Stomach smooth muscle (tissue), 2 donors: ENCODE measurements at regions not wholly inside any gene's neighbourhood (a gene's known extent, or its start where the extent isn't known, plus 50 kb on each side); places are given as distances from the start of the nearest gene placed in this dataset.
"Not testable (repeated sequence)": the region's sequence is repeated elsewhere in the genome, so short reads cannot be mapped to it uniquely, and the experiment has no call there.

Experiments
- H3K27ac ChIP-seq: one replicate; pipeline ENCODE4 v1.7.0; 2013; ENCODE audit warnings: mild to moderate bottlenecking, low read length, inconsistent platforms
- H3K27me3 ChIP-seq, 2 donors: one replicate each; pipeline ENCODE4 v1.7.0; 2013; ENCODE audit warnings: low read length in 2 of 2; ENCODE audit not compliant: insufficient read depth in 2 of 2, control insufficient read depth in 1 of 2
- H3K36me3 ChIP-seq, 2 donors: one replicate each; pipeline ENCODE4 v1.7.0; 2013; ENCODE audit warnings: low read length in 2 of 2; ENCODE audit not compliant: control insufficient read depth in 2 of 2, insufficient read depth in 2 of 2
- H3K4me1 ChIP-seq: one replicate; pipeline ENCODE4 v1.7.0; 2013; ENCODE audit warnings: low read length; ENCODE audit not compliant: control insufficient read depth, insufficient read depth
- H3K4me3 ChIP-seq, 2 donors: one replicate each; pipeline ENCODE4 v1.7.0; 2013; ENCODE audit warnings: low read length in 2 of 2
- H3K9ac ChIP-seq, 2 donors: one replicate each; pipeline ENCODE4 v1.7.0; 2013; ENCODE audit warnings: low read length in 2 of 2, mild to moderate bottlenecking in 1 of 2
- H3K9me3 ChIP-seq, 2 donors: one replicate each; pipeline ENCODE4 v1.7.0; 2013; ENCODE audit warnings: low read length in 2 of 2; ENCODE audit not compliant: control insufficient read depth in 2 of 2
- donor health status: healthy.
- donor health status: Pancreatic carcinoma.

DNA sequence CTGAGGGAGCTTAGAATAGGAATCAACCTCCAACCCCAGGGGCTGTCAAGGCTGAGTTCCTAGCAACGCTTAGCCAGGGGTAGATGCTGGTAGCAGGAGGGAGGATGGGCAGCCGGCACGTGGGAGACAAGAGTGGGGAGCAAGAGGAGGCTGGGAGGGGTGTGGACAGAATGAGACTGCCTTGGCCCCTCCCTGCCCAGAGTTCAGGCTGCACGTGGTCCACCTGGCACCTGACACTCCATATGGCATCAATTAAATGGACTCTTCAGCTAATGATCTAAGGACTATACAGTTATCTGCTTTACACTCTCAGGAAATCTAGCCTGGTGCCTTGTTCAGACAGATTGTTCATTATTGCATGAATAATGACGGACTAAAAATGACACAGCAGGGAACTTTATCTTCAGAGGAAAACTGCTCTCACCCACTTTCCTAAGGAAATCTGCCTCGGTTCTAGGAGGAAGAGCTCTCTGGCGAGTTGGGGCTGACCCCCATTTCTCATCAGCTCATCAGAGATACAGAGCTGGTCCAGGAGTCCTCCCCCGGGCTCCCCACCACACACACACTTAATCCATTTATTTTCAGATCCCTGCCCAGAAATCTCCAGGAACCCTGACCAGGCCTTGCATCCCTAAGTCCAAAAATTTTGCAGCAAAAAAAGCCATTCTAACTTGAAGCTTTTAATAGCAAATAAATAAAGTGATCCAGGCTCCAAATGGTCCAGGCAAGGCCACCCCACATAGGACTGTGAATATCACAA is 102.1 kb upstream of the CDC42EP3 start:
- H3K9ac ChIP-seq = no peak overlapping the region
- peaks cover 54% of the 10 kb centered on the region for H3K4me1 ChIP-seq
- H3K4me3 ChIP-seq = no peak overlapping the region
- H3K36me3 ChIP-seq = no peaks in the 10 kb centered on the region
- no peaks in the 10 kb centered on the region for H3K27me3 ChIP-seq
- H3K27ac ChIP-seq = no peak overlapping the region
- no peaks in the 10 kb centered on the region for H3K9me3 ChIP-seq

DNA sequence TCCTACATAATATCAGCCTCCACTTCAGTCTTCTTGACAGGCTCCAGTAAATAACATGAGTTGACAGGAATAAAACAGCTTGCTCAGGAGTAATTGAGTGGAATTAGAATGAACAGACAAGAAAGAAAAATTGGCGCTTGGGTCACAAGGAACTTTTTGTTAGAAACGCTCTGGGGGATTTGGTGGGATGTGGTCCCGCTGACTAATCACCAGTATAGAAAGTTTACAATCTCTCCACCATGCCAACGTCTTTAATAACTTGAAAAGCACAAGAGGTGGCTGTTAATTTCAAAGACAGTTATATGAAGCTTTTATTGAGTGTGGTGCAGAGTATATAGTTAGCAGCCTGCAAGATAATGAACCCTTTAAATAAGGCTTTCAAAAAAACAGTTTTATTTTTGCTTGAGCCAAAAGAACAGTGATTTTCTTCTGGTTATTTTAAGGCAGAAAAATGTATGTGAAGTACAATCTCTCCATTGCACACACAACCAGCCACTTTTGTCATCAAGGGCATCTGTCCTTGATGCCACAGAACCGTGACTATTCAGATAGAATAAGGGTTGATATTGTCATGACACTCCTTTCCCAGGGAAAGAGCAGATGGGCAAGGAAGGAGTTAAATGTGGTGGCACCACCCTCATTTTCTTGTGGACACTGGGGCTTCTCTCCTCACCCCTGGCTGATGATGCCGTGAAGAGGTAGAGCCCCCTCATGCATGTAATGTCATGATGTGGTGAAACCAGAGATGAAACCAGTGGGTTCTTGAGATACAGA is 102.9 kb upstream of the CDC42EP3 start:
- not testable (repeated sequence) for H3K9ac ChIP-seq, H3K4me3 ChIP-seq, H3K9me3 ChIP-seq, H3K27me3 ChIP-seq, H3K36me3 ChIP-seq
- Histone ChIP-seq H3K4me1 (peaks cover 54% of the 10 kb centered on the region), H3K27ac (peak overlapping the region; percentile 85)

DNA sequence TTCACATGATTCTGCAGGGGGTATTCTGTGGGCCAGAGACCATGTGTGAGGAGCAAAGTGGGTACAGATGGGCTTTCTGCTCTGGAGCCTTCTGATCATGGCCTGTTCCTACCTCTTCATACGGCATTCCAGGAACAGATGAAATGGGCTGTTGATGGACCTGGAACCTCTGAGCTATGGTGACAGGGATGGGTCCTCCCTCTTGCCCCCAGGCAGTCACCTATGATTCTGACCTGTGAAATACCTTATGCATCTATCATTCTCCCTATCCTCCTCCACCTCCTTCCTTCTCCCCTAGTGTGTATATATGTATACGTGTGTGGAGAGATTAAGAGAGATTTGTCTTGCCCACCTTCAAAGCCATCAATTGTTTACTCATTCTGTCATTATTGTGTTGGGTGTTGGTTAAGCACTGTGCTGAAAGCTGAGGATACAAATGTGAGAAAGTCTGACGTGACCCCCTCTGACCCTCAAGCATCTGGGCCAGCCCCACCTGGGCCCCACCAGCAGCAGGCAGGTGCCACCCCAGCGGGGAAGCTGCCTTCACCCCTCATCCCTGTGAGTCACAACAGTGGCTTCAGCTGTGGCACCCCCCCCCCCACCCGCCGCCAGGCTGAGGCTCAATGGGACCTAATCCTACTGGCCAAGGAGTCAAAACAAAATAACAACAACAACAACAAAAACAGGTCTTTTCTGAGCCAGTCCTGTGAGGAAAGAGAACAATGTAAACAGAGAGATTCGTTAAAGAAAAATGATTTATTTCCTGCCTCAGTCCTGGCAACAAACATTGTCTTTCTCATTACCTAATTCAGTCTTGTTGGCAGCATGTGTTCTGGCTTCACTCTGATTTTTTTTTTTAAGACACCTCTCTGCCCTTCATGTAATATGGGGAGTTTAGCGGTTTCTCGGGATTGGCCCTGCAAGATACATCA is 103.8 kb upstream of the CDC42EP3 start:
- Histone ChIP-seq H3K27me3 (no peaks in the 10 kb centered on the region), H3K9me3 (no peaks in the 10 kb centered on the region), H3K27ac (peak overlapping the region; percentile 85), H3K4me3 (peak overlapping the region in 1 of 2 donors; percentile 22), H3K36me3 (no peaks in the 10 kb centered on the region), H3K4me1 (peaks cover 62% of the 10 kb centered on the region), H3K9ac (peak overlapping the region; percentile 8 to 29)

DNA sequence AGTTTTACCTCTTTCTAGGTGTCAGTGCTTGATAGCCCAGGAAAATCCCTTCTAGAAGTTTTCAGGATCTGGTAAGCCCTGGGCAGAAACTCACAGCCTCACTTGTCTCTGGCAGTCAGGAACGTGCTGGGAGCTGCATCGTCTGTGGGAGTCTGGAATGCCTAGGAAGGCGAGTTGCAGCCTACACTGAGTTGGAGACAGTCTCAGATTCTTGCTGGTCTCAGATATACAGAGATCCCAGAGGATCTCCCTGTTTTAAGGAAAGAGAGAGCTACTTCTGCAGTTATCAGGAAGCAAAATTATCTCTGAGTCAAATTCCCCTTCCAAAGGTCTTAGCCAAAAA is 104.4 kb upstream of the CDC42EP3 start:
- peaks cover 66% of the 10 kb centered on the region for H3K4me1 ChIP-seq
- H3K27me3 ChIP-seq = no peaks in the 10 kb centered on the region
- H3K36me3 ChIP-seq = no peaks in the 10 kb centered on the region
- peak overlapping the region; percentile 22 to 32 for H3K4me3 ChIP-seq
- peak overlapping the region; percentile 8 to 14 for H3K9ac ChIP-seq
- peak overlapping the region; percentile 85 for H3K27ac ChIP-seq
- H3K9me3 ChIP-seq = no peaks in the 10 kb centered on the region

DNA sequence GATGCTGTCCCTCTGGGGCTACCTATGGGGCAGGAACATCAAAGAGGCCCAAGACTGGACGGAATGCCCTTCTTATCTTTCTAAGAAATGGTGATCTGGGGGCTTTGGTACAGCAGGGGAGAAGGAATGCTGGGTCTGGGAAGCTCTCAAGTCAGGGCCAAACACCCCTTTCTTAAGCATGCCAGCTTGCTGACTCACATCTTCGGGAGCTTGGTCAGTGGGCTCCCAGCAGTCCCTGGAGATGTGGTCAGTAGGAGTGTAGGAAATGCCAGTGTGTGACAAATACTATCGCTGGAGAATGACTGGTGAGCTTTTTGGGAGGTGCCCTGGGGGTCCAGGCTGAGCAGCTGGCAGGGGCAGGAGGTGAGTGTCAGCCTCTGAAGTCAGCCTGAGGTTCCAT is 105.0 kb upstream of the CDC42EP3 start:
- Histone ChIP-seq H3K27ac (peak overlapping the region; percentile 85), H3K4me1 (peaks cover 64% of the 10 kb centered on the region), H3K36me3 (no peaks in the 10 kb centered on the region), H3K27me3 (no peaks in the 10 kb centered on the region), H3K9me3 (no peaks in the 10 kb centered on the region), H3K9ac (peak overlapping the region in 1 of 2 donors; percentile 23), H3K4me3 (peak overlapping the region; percentile 8 to 32)

DNA sequence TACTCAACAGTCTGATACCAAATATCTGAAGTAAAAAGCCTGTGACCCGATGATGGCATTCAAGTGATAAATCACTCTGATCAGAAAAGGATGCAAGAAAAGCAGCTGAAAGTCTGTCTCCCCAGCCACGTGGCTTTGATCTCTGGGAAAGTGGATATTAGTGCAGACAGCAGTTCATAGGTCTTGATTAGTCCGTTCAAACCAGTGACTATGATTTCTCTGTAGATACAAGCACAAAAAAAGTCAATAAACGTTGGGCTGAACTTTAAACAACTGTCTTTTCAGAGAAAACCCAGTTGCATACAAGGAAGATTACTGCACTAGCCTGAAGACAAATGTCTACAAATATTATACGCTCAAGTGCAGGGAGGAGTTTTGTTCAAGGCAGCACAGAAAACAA is 107.7 kb upstream of the CDC42EP3 start:
- H3K9ac ChIP-seq = no peak overlapping the region
- peak overlapping the region; percentile 85 for H3K27ac ChIP-seq
- H3K36me3 ChIP-seq = no peaks in the 10 kb centered on the region
- no peaks in the 10 kb centered on the region for H3K9me3 ChIP-seq
- H3K4me1 ChIP-seq = peaks cover 67% of the 10 kb centered on the region
- no peaks in the 10 kb centered on the region for H3K27me3 ChIP-seq
- H3K4me3 ChIP-seq = no peak overlapping the region

DNA sequence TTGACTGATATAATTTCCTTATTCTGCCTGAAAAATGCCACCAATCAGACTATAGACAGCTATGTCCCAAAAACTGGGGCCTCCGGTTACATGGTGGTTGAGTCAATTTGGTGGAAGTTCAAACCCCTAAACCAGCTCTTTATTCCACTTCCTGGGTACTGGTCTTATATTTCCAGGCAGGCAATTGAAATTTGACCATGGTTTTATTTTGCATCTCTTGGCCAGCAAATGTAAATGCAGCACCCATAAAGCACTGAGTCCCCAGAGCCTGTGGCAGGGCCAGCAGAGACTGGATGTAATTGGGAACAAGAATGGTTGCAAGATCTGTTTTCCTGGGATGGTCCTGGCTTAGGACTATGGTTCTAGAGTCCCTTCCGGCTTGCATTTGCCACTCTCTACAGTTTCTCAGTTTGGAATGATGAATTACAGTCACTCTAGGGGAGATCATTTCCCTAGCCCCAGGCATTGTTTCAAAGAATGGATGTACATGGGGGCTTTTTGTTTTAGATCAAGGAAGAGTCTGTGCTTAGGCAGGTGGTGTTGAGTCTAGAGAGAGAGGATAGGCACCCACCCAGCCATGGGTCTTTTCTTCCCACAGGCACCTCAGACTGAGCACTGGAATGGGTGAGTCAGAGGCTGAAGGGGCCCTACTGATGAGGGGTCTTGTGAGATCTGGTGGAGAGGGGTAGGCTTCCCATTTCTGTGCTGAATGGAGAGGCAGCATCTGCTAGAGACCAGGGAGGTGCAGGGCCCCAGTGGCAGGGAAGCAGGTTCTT is 108.4 kb upstream of the CDC42EP3 start:
- H3K4me1 ChIP-seq = peaks cover 63% of the 10 kb centered on the region
- H3K27ac ChIP-seq = peak overlapping the region; percentile 85
- H3K9ac ChIP-seq = no peak overlapping the region
- H3K36me3 ChIP-seq = no peaks in the 10 kb centered on the region
- H3K9me3 ChIP-seq = no peaks in the 10 kb centered on the region
- H3K27me3 ChIP-seq = no peaks in the 10 kb centered on the region
- H3K4me3 ChIP-seq = no peak overlapping the region

DNA sequence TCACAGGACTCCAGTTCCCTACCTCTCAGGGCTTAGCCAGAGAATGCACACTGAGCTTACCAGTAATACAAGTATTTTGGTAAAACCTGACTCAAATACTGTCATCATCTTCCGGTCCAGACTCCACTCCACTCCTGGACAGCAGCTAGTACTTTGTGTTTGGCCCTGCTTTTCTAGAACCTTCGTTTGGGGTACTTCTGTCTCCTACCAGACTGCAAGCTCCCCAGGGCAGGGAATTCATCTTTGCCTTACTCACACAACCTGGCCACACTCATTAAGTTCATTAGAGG is 108.9 kb upstream of the CDC42EP3 start:
- no peaks in the 10 kb centered on the region for H3K27me3 ChIP-seq
- no peaks in the 10 kb centered on the region for H3K36me3 ChIP-seq
- H3K4me1 ChIP-seq = peaks cover 58% of the 10 kb centered on the region
- H3K9me3 ChIP-seq = no peaks in the 10 kb centered on the region
- no peak overlapping the region for H3K9ac ChIP-seq
- no peak overlapping the region for H3K4me3 ChIP-seq
- peak overlapping the region; percentile 85 for H3K27ac ChIP-seq

DNA sequence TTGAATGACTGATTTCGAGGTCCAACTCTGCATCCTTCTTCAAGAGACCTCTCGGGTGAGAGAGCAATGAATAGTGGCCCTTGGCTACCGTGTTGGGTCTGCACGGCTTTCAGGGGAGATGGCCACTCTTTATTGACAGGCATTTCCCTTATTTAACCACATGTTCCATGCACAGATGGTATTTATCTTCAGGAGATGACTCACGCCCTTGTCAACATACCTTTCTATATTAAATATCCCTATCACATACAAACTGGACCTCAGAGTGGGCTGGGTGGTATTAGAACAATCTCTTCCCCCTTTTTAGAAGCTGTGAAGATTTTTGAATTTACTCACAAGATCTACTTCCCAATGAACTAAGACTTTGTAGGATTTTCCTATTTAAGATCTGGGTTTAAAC is 109.6 kb upstream of the CDC42EP3 start:
- Histone ChIP-seq H3K9ac (no peak overlapping the region), H3K36me3 (no peaks in the 10 kb centered on the region), H3K27me3 (no peaks in the 10 kb centered on the region), H3K9me3 (no peaks in the 10 kb centered on the region), H3K4me1 (peaks cover 53% of the 10 kb centered on the region), H3K4me3 (no peak overlapping the region), H3K27ac (peak overlapping the region; percentile 85)

DNA sequence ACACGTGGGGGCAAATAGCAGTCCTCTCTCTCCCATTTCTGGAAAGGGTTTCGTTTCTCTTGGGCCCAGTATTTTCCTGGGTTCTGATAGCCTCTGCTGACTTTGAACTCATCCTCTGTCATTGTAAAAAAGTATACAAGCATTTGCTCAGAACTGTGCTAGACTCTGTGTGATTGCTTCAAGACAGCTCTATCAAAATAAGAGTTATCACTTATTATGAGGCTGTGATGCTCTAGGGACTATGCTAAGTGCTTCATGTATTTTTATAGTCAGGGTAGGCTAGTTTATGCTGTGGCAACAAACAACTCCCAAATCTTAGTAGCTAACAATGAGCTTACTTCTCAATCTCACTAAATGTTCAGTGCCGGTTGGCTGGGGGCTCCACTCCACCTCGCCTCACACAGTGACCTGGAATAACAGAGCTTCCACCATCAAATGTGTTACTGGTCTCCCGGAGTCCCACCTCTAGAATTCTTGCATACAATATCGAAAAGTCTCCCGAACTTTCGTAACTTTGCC is 110.8 kb upstream of the CDC42EP3 start:
- H3K9me3 ChIP-seq = no peaks in the 10 kb centered on the region
- H3K27ac ChIP-seq = peak overlapping the region; percentile 85
- no peaks in the 10 kb centered on the region for H3K27me3 ChIP-seq
- H3K36me3 ChIP-seq = no peaks in the 10 kb centered on the region
- no peak overlapping the region for H3K4me3 ChIP-seq
- H3K9ac ChIP-seq = peak overlapping the region; percentile 29 to 61
- peaks cover 41% of the 10 kb centered on the region for H3K4me1 ChIP-seq
